ENCODE measurements at regions not wholly inside any gene's neighbourhood (a gene's known extent, or its start where the extent isn't known, plus 50 kb on each side); places are given as distances from the start of the nearest gene placed in this dataset.

GRCh38 chr11:131240421-131240820, 130.0 kb upstream of the NTM start:
- TF ChIP-seq POLR2AphosphoS5 (IDR thresholded peaks at IDR 0.05; ENCODE audit: borderline replicate concordance, low read depth, low read length), result no peak
- no peak for TF ChIP-seq EZH2 (IDR thresholded peaks at IDR 0.05)
- TF ChIP-seq FOXP2 (optimal IDR thresholded peaks at IDR 0.05; ENCODE audit: control extremely low read depth, extremely low read length, insufficient read depth), result no peak
